GM18868 (cell line): ENCODE measurements at regions not wholly inside any gene's neighbourhood (a gene's known extent, or its start where the extent isn't known, plus 50 kb on each side); places are given as distances from the start of the nearest gene placed in this dataset.
"Not testable (repeated sequence)": the region's sequence is repeated elsewhere in the genome, so short reads cannot be mapped to it uniquely, and the experiment has no call there.

ENCODE experiments used
- ATAC-seq: cut with Tn5 transposase; IDR thresholded peaks from one replicate; pipeline ENCODE4 v1.9.1; 2021; ENCODE audit warnings: mild to moderate bottlenecking, moderate library complexity; ENCODE audit not compliant: unreplicated experiment

DNA sequence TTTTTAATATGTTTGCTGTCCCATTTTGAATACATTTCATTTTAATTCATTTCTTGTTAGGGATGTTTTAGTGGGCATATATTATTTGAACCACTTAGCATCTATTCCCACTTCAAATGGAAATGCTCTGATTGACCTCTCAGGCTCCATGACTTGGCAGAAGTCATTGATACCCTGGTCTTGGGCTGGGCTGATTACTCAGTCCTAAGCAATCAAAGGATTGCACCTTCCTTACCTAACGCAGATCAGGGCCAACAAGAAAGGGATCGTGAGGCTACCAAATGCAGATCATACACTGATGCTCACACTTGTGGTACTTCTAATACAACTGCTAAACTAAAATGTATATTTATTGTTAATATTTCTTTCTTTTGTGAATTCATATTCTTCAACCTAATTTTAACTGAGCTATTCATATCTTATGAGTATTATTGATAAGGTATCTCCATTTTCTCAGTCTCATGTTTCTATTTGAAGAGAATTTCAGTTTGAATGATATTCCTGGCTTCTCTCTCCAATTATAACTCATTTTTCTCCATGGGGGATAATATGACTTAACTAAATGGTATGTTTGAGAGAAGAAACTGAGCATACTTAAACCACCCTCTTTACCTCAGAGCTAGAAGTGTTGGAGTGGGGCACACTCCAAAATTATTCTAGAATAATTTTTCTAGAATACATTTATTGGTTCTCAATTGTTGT is 615.5 kb upstream of the ADAMTS5 start:
- ATAC-seq: no peak

DNA sequence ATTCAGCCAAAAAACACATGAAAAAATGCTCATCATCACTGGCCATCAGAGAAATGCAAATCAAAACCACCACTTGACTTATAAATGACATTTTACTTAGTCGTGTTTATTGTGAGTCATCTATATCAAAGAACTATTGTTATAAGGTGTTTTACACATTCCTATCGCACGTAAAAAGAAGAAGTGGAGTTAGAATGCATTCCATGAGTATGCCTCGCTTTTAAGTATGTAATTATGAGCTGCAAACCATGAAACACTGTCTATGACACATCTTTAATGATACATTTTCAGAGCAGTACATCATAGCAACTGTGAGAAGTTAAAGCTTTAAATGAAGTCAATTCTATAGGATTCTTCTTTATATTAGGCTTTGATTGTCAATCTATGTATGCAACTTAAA is 614.3 kb upstream of the ADAMTS5 start:
- ATAC-seq: no peak

DNA sequence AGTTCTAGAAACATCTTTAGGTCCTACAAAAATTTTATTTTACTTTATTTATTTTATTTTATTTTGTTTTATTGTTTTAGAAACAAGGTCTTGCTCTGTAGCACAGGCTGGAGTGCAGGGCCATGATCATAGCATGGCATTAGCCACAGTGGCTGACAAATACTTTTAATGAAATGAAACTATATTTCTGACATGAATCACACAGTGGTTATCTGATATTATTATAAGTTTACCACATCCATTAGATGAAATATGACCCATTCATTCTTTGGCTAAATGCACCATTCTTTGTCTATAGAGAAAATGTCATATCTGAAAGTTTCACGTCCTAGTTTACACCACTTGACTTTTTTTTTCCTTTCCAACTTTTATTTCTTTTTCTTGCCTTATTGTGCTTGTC is 613.4 kb upstream of the ADAMTS5 start:
- ATAC-seq: no peak

GRCh38 chr21:27578741-27579265 is 611.9 kb upstream of the ADAMTS5 start:
- no peak for ATAC-seq

DNA sequence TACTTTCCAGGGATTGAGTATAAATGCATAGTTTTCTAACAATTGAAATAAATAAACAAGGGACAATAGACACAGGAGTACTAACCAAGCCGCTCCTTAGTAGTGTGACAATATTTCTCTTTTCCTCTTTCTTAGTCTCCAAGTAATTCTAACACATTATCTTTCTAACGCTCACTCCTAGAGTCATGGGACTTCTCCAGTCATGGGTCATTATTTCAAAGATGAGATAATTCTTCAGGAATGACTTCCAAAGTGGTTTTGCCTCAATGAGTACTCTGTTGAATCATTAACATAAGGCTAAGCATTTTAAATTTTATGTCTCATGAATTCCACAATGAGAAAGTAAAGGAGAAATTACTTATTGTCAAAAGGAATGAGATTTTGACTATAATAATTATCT is 605.8 kb upstream of the ADAMTS5 start:
- no peak for ATAC-seq

GRCh38 chr21:27571706-27572105 is 604.8 kb upstream of the ADAMTS5 start:
- ATAC-seq: no peak

GRCh38 chr21:27570306-27570868 is 603.5 kb upstream of the ADAMTS5 start:
- no peak for ATAC-seq

DNA sequence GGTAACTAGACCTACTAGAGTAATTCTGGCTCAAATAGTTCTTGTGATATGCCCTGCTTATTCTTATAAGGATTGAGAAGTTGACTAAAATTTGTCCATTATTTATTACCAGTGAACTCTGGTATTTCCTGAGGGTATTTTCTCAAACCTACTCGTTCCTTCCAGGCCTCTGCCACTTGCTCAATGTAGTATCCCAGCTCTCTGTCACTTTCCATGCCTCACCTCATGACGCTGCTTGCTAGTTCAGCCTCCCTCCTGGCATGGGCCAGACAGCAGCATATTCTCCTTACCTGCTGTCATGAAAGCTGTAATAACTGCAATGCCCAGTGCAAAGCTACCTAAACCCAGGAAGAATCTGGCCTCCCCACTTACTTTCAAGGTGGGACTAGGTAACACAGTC is 602.9 kb upstream of the ADAMTS5 start:
- ATAC-seq: no peak

GRCh38 chr21:27569091-27569490 is 602.2 kb upstream of the ADAMTS5 start:
- no peak for ATAC-seq

GRCh38 chr21:27567381-27567780 is 600.5 kb upstream of the ADAMTS5 start:
- ATAC-seq: no peak

- no peak for ATAC-seq
Observed at GRCh38 chr21:27566521-27566920, 599.6 kb upstream of the ADAMTS5 start.

- ATAC-seq: no peak
Observed at GRCh38 chr21:27565364-27565763, 598.5 kb upstream of the ADAMTS5 start.

DNA sequence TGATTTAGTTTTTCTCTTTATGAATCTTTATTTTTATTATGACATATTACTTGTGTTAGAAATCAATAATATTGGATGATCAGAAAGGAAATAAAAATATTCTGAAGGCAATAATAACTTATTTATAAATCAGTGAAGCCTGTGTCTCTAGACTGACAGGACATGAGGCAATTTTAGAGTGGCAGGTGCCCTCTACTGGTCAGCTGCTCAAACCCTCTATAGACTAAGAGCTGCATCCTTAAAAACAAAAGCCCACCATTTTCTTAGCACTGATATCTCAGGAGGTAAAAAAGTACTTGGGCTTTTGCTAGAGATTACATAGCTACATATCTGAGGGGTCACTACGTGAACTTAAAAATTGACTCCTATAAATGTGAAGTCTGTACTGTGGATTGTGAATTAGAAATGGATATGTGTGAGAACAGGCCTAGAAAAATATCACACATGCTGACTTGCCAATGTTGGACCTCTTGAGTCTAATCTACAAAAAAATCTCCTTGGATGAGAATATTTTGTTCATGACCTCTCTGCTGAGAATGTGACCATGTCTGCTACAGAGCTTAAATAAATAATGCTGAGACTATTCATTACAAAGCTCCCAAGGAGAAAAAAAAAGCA is 597.9 kb upstream of the ADAMTS5 start:
- no peak for ATAC-seq

DNA sequence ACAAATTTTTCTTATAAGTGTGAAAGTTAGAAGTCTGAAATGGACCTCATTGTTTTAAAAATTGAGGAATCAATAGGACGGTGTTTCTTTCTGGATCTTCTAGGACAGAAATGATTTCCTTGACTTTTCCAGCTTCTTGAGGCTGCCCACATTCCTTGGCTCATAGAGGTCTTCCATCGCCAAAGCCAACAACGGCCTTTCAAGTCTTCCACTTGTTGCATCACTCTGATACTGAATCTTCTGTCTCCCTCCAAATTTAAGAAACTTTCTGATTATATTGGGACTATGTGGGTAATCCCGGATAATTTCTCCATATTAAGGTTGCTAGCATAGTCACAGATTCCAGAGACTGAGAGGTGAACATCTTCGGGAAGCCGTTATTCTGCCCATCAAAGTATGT is 595.4 kb upstream of the ADAMTS5 start:
- ATAC-seq: no peak

DNA sequence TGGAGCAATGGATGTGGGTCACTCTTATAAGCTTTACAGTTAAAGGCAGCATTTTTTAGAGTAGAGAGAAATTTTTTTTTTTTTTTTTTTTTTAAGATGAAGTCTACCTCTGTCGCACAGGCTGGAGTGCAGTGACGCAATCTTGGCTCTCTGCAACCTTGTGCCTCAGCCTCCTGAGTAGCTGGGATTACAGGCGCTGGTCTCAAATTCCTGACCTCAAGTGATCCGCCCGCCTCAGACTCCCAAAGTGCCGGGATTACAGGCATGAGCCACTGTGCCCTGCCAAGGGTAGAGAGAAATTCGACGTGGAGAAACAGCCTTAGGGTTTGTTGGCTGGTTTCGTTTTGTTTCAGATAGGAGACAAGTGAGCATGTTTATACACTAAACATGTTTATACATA is 594.2 kb upstream of the ADAMTS5 start:
- no peak for ATAC-seq

- ATAC-seq: no peak
Observed at GRCh38 chr21:27557356-27557755, 590.5 kb upstream of the ADAMTS5 start.

GRCh38 chr21:27555996-27556395 is 589.1 kb upstream of the ADAMTS5 start:
- no peak for ATAC-seq

- no peak for ATAC-seq
Observed at GRCh38 chr21:27550287-27550686, 583.4 kb upstream of the ADAMTS5 start.

GRCh38 chr21:27548486-27548885 is 581.6 kb upstream of the ADAMTS5 start:
- no peak for ATAC-seq

GRCh38 chr21:27545754-27546349 is 579.0 kb upstream of the ADAMTS5 start:
- ATAC-seq: no peak

DNA sequence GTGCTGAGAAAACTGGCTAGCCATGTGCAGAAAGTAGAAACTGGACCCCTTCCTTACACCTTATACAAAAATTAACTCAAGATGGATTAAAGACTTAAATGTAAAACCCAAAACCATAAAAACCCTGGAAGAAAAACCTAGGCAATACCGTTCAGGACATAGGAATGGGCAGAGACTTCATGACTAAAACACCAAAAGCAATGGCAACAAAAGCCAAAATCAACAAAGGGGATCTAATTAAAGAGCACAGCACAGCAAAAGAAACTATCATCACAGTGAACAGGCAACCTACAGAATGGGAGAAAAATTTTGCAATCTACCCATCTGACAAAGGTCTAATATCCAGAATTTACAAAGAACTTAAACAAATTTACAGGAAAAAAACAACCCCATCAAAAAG is 575.2 kb upstream of the ADAMTS5 start:
- ATAC-seq: not testable (repeated sequence)

DNA sequence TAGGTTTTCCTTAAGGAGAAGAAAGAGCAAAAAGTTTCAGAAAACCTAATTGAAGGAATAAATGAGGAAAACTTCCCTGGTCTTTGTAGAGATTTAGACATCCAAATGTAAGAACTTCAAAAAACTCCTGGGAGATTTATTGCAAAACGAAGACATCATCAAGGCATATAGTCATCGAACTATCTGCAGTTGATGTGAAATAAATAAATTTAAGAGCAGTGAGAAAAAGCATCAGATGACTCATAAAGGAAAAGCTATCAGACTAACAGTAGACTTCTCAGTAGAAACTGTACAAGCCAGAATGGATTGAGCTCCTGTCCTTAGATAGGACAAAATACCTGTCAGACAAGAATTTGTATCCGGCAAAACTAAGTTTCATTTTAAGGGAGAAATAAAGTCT is 569.4 kb upstream of the ADAMTS5 start:
- ATAC-seq: no peak
